ENCODE measurements at regions not wholly inside any gene's neighbourhood (a gene's known extent, or its start where the extent isn't known, plus 50 kb on each side); places are given as distances from the start of the nearest gene placed in this dataset.

GRCh38 chr14:38079268-38079667, 128.4 kb upstream of the SSTR1 start:
- no peak overlapping the region for H3K4me3 ChIP-seq (ENCODE audit: low read depth, low read length)
- no peak for DNase-seq (ENCODE audit: low read depth)

DNA sequence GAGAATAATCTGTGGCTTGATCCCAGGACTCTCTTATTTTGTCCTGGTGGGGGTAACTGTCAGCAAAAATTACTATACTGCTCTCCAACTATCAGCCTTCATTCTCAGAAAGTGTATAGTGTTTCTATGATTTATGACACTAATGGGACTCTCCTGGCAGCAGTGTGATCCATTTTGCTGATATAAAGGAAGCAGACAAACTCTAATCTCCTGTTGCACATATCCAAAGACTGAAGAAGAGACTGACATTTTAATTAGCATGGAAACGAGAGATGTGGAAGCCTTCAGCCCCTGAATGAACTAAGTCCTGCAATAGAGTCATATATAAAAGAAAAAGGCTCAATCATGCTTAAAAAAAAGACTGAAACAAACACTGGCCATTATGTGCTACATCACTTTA, 127.8 kb upstream of the SSTR1 start:
- no peak overlapping the region for H3K4me3 ChIP-seq (ENCODE audit: low read depth, low read length)
- no peak for DNase-seq (ENCODE audit: low read depth)

GRCh38 chr14:38080696-38081095, 127.0 kb upstream of the SSTR1 start:
- no peak for DNase-seq (ENCODE audit: low read depth)
- H3K4me3 ChIP-seq (ENCODE audit: low read depth, low read length) = no peak overlapping the region

DNA sequence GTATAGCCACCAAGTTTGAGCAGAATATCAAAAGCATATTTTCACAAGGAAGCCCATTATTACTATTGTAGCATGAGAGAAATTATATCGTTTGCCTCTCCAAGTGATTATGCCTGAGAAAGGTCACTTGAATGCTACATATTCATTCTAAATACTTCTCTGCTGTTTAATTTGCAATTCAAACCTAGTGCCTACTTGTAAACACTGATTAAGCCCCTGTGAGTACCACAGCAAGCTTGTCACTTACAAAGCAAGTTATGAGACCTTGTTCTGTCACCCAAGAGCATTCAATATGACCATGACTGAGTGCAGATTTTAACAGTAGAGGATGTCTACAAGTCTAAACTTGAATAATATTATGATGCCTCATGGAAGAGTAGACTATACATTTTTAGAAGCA, 124.7 kb upstream of the SSTR1 start:
- DNase-seq (ENCODE audit: low read depth) = no peak
- H3K4me3 ChIP-seq (ENCODE audit: low read depth, low read length) = no peak overlapping the region

DNA sequence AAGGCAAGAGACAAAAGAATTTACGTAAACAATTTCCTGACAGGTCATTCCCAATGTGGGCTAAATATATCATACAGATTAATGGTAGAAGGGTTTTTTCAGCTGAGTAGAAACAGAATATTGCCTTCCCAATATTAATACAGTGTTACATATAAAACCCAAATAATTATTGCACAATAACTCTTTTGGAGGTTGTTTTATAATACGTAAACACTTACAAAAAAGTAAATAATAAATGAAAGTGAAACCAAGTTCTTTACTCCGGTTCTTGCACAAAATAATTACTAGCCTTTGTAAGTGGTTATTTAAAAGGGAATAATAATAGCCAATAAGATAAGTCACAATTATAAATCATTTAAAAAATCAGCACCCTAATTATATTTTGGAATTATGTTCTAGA, 118.6 kb upstream of the SSTR1 start:
- H3K4me3 ChIP-seq (ENCODE audit: low read depth, low read length) = no peak overlapping the region
- no peak for DNase-seq (ENCODE audit: low read depth)

DNA sequence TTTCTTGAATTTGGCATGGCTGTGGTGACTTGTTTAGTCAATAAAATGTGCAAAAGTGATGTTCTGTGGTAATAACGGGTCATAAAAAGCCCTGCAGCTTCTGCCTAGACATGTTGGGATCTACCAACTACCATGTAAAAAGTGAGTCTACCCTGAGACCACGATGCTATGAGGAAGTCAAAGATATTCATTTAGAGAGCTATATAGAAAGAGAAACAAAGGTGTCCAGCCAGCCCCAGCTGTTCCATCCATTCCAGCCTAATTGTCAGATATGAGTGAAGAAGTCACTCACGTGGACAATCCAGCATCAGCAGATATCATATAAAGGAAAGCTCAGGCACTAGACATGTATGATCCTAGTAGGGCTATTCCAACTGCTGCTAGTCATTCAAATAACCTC, 117.2 kb upstream of the SSTR1 start:
- no peak for DNase-seq (ENCODE audit: low read depth)
- H3K4me3 ChIP-seq (ENCODE audit: low read depth, low read length) = no peak overlapping the region

DNA sequence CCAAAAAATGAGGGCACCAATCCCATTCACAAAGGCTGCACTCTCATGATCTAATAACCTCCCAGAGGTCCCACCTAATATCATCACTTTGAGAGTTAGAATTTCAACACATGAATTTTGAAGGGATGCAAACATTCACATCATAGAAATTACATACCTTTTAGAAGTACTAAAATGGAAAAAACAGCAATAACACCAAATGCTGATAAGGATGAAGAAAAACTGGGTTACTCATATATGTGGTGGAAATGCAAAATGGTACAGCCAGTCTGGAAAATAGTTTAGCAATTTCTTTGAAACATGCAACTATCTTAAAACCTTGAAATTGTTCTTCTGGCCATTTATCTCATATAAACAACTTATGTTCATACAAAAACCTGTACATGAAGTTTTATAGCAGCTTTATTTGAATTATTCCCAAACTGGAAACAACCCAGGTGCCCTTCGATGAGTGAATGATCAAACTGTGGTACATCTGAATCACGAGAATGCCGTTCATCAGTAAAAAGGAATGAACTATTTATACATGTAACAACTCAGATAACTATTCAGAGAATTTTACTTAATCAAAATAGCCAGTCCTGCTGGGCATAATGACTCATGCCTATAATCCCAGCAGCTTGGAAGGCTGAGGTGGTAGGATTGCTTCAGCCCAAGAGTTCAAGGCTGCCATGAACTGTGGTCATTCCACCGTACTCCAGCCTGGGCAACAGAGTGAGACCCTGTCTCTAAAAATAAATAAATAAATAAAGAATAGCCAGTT, 109.4 kb upstream of the SSTR1 start:
- H3K4me3 ChIP-seq (ENCODE audit: low read depth, low read length) = no peak overlapping the region
- peak; percentile 54 for DNase-seq (ENCODE audit: low read depth)

DNA sequence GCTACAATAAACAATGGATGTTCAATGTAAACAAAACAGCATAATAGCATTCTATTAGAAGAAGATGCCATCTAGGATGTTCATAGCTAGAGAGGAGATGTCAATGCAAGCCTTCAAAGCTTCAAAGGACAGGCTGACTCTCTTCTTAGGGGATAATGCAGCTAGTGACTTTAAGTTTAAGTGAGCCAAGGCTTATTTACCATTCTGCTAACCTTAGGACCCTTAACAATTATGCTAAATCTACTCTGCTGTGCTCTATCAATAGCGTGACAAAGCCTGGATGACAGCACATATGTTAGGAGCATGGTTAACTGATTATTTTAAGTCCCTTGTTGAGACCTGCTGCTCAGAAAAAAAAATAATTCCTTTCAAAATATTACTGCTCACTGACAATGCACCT, 106.0 kb upstream of the SSTR1 start:
- no peak for DNase-seq (ENCODE audit: low read depth)
- H3K4me3 ChIP-seq (ENCODE audit: low read depth, low read length) = no peak overlapping the region

- H3K4me3 ChIP-seq (ENCODE audit: low read depth, low read length) = no peak overlapping the region
- DNase-seq (ENCODE audit: low read depth) = no peak
Measured at GRCh38 chr14:38103542-38104225, 104.0 kb upstream of the SSTR1 start.

DNA sequence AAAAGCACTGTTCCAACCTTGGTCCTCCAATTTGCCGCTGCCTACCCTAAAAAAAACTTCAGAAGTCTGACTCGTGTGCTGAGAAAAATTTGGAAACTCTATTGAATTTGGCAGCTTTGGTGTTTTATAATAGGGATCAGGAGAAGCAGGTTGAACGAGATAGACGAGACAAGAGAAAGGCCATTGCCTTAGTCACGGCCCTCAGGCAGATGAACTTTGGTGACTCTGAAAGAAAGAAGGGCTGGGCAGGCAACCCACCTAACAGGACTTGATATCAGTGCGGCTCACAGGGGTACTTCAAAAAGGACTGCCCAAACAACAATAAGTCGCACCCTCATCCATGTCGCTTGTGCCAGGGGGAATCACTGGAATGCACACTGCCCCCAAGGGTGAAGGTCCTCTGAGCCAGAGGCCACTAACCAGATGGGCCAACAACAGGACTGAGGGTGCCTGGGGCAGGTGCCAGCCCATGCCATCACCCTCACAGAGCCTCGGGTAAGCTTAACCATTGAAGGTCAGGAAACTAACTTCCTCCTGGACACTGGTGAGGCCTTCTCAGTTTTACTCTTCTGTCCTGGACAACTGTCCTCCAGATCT, 102.5 kb upstream of the SSTR1 start:
- no peak overlapping the region for H3K4me3 ChIP-seq (ENCODE audit: low read depth, low read length)
- DNase-seq (ENCODE audit: low read depth) = no peak

DNA sequence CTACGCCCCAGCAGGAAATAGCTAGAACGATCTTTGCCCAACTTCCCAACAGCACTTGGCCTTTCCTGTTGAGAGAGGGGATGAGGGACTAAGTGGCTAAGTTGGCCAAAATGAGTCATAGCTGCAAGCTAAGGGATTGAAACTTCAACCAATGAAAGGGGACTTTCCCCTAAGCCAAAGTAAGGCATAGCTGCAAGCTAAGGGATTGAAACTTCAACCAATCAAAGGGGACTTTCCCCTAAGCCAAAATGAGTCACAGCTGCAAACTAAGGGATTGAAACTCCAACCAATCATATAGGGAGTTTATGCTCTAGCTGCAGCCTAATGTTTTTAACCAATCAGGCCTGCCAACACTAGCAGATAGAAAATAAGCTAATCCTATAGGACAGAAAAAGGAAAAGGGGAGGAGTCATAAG, 100.5 kb upstream of the SSTR1 start:
- H3K4me3 ChIP-seq (ENCODE audit: low read depth, low read length) = no peak overlapping the region
- DNase-seq (ENCODE audit: low read depth) = no peak

- no peak overlapping the region for H3K4me3 ChIP-seq (ENCODE audit: low read depth, low read length)
- peak; percentile 43 for DNase-seq (ENCODE audit: low read depth)
Measured at GRCh38 chr14:38108681-38109080, 99.0 kb upstream of the SSTR1 start.

DNA sequence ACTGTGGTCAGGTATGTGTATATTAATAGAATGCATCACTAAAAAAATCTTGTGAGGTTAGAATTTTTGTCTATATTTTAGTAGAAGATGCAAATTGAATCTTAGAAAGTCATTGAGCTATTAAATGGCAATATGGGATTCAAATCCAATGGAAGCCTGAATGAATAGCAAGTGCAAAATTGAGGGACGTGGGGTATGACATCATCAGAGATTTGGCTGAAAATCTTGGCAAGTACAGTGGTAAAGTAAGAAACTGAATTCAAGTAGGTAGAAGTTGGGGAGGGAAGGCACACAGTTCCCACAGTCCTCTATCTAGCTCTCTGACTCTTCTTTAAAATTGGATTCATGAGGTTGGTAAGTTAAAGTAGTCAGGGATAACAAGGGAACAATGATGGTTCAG, 97.4 kb upstream of the SSTR1 start:
- no peak overlapping the region for H3K4me3 ChIP-seq (ENCODE audit: low read depth, low read length)
- DNase-seq (ENCODE audit: low read depth) = no peak

GRCh38 chr14:38111046-38111445, 96.7 kb upstream of the SSTR1 start:
- no peak for DNase-seq (ENCODE audit: low read depth)
- H3K4me3 ChIP-seq (ENCODE audit: low read depth, low read length) = no peak overlapping the region

GRCh38 chr14:38113546-38113945, 94.2 kb upstream of the SSTR1 start:
- H3K4me3 ChIP-seq (ENCODE audit: low read depth, low read length) = no peak overlapping the region
- no peak for DNase-seq (ENCODE audit: low read depth)

DNA sequence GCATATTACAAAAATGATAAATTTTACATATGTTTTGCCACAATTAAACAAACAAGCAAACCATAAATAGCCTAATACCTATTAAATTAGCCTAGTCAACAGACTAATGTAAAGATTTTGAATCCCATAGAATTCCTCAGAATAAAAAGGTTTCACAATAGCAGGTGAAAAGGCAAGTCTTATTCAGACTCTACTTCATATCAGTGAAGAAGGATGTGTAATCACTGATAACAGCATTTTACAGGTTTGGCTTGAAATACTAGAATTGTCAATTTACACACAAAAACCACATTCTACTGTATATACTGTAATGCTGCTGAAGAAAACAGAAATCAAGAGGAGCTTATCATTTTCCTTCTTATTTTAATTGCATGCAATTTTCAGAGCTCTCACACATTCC, 90.8 kb upstream of the SSTR1 start:
- no peak for DNase-seq (ENCODE audit: low read depth)
- H3K4me3 ChIP-seq (ENCODE audit: low read depth, low read length) = no peak overlapping the region

DNA sequence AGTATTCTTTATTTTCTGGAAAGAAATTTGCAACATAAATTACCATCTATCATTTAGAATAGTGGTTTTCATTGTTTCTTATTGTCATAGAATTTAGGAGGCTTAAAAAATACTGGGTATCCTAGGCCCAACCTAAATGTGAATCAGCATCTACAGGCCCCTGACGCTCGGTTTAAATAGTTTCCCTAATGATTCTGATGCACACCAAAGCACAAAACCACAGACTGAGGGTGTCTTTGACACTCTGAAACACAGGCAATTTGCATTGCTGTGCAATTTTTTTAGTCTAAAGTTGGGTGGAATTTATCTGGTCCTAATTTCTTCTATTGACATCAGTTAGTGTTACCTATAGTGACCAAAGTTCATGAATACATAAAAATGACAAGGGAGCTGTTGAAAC, 87.6 kb upstream of the SSTR1 start:
- H3K4me3 ChIP-seq (ENCODE audit: low read depth, low read length) = no peak overlapping the region
- DNase-seq (ENCODE audit: low read depth) = no peak

GRCh38 chr14:38121320-38122020, 86.2 kb upstream of the SSTR1 start:
- DNase-seq (ENCODE audit: low read depth) = no peak
- H3K4me3 ChIP-seq (ENCODE audit: low read depth, low read length) = no peak overlapping the region

DNA sequence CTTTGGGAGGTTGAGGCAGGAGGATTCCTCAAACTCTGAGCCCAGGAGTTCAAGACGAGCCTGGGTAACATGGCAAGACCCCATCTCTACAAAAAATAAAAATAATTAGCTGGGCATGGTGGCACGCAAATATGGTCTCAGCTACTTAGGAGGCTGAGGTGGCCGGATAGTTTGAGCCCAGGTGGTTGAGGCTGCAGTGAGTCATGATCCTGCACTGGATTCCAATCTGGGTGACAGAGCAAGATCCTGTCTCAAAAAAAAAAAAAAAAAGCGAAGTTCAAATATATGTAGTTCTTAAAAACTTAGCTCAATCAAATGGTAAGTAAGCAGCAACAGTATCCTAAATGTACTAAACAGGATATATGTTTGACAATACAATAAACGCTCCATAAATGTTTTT, 85.5 kb upstream of the SSTR1 start:
- H3K4me3 ChIP-seq (ENCODE audit: low read depth, low read length) = no peak overlapping the region
- DNase-seq (ENCODE audit: low read depth) = no peak

- H3K4me3 ChIP-seq (ENCODE audit: low read depth, low read length) = no peak overlapping the region
- DNase-seq (ENCODE audit: low read depth) = no peak
Measured at GRCh38 chr14:38124506-38124905, 83.2 kb upstream of the SSTR1 start.
